PC-3 (cell line): ENCODE measurements at regions not wholly inside any gene's neighbourhood (a gene's known extent, or its start where the extent isn't known, plus 50 kb on each side); places are given as distances from the start of the nearest gene placed in this dataset.

Experiments
- EZH2 ChIP-seq: fragments of 300-600 bp; sonication (generic); IDR thresholded peaks from one replicate; pipeline ENCODE4 v1.6.1; 2017; ENCODE audit warnings: antibody characterized with exemption, mild to moderate bottlenecking, low read length; ENCODE audit not compliant: unreplicated experiment
- EZH2phosphoT487 ChIP-seq: fragments of 300-600 bp; sonication (generic); IDR thresholded peaks from 2 replicates; pipeline ENCODE4 v1.6.1; 2018; ENCODE audit warnings: mild to moderate bottlenecking, antibody characterized with exemption, low read length, borderline replicate concordance
- TF ChIP-seq, protein P1 (sequence below): fragments of 300-600 bp; sonication (generic); conservative IDR thresholded peaks from 2 replicates; pipeline ENCODE4 v1.5.1; 2017; ENCODE audit warnings: antibody characterized with exemption, low read depth, mild to moderate bottlenecking, low read length

DNA sequence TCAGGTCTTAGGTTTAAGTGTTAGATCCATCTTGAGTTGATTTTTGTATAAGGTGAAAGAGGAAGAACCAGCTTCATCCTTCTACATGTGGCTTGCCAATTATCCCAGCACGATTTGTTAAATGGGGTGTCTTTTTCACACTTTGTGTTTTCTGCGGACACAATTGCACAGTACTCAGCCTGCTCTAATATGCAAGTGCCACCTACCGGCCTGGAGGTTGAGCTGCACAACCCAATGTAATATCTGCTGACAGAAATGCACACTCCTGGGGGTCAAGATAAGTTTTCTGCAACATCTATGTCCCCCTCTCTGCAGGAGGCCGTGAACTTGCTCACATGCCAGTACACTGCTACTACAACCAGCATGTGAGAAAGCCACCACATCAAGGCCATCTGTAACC is 791.9 kb upstream of the ROBO1 start:
- no peak for TF ChIP-seq EZH2
- TF ChIP-seq, protein P1, sequence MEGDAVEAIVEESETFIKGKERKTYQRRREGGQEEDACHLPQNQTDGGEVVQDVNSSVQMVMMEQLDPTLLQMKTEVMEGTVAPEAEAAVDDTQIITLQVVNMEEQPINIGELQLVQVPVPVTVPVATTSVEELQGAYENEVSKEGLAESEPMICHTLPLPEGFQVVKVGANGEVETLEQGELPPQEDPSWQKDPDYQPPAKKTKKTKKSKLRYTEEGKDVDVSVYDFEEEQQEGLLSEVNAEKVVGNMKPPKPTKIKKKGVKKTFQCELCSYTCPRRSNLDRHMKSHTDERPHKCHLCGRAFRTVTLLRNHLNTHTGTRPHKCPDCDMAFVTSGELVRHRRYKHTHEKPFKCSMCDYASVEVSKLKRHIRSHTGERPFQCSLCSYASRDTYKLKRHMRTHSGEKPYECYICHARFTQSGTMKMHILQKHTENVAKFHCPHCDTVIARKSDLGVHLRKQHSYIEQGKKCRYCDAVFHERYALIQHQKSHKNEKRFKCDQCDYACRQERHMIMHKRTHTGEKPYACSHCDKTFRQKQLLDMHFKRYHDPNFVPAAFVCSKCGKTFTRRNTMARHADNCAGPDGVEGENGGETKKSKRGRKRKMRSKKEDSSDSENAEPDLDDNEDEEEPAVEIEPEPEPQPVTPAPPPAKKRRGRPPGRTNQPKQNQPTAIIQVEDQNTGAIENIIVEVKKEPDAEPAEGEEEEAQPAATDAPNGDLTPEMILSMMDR, result peak; percentile 44
- no peak for TF ChIP-seq EZH2phosphoT487
